AG09319 (cell line): ENCODE measurements at regions not wholly inside any gene's neighbourhood (a gene's known extent, or its start where the extent isn't known, plus 50 kb on each side); places are given as distances from the start of the nearest gene placed in this dataset.
"Not testable (repeated sequence)": the region's sequence is repeated elsewhere in the genome, so short reads cannot be mapped to it uniquely, and the experiment has no call there.

Experiments
- DNase-seq: peaks from one replicate; pipeline ENCODE4 v3.0.0-alpha.2; 2010; ENCODE audit warnings: low read depth; ENCODE audit errors: extremely low read depth
- CTCF ChIP-seq: IDR thresholded peaks from 2 replicates; pipeline ENCODE4 v1.5.1; 2011; ENCODE audit warnings: low read depth, mild to moderate bottlenecking, inconsistent platforms, low read length, moderate library complexity

- no peak for DNase-seq
- TF ChIP-seq CTCF = no peak
These were observed 141.4 kb upstream of the SALL4 start for GRCh38 chr20:51943761-51944160.

GRCh38 chr20:51943326-51943725 lies 141.0 kb upstream of the SALL4 start:
- DNase-seq = not testable (repeated sequence)

- DNase-seq = no peak
- TF ChIP-seq CTCF = no peak
These were observed 139.2 kb upstream of the SALL4 start for GRCh38 chr20:51941503-51941902.

GRCh38 chr20:51939259-51939585 lies 136.9 kb upstream of the SALL4 start:
- no peak for TF ChIP-seq CTCF
- DNase-seq = no peak

GRCh38 chr20:51938559-51939258 lies 136.4 kb upstream of the SALL4 start:
- no peak for DNase-seq
- TF ChIP-seq CTCF = no peak

GRCh38 chr20:51937779-51938178 lies 135.5 kb upstream of the SALL4 start:
- no peak for TF ChIP-seq CTCF
- DNase-seq = no peak

GRCh38 chr20:51936377-51936776 lies 134.1 kb upstream of the SALL4 start:
- TF ChIP-seq CTCF = no peak
- no peak for DNase-seq

GRCh38 chr20:51935003-51935358 lies 132.7 kb upstream of the SALL4 start:
- DNase-seq = no peak
- no peak for TF ChIP-seq CTCF
